DOHH2 (cell line): ENCODE measurements at regions not wholly inside any gene's neighbourhood (a gene's known extent, or its start where the extent isn't known, plus 50 kb on each side); places are given as distances from the start of the nearest gene placed in this dataset.
"Not testable (repeated sequence)": the region's sequence is repeated elsewhere in the genome, so short reads cannot be mapped to it uniquely, and the experiment has no call there.

Source experiments
- H3F3A ChIP-seq: fragments of 200-600 bp; sonication (generic), shearing (Covaris generic); 2 replicates; pipeline ENCODE4 v1.6.0; 2016; ENCODE audit warnings: antibody characterized with exemption, mild to moderate bottlenecking; ENCODE audit not compliant: control insufficient read depth, insufficient read depth
- H3K27ac ChIP-seq: fragments of 200-600 bp; sonication (generic); 2 replicates; pipeline ENCODE4 v1.5.1; 2014; ENCODE audit warnings: low read depth, mild to moderate bottlenecking, low read length, moderate library complexity
- H3K27me3 ChIP-seq: fragments of 200-600 bp; sonication (generic); 2 replicates; pipeline ENCODE4 v1.6.1; 2014; ENCODE audit warnings: mild to moderate bottlenecking, low read length, mixed read lengths; ENCODE audit not compliant: control insufficient read depth
- H3K36me3 ChIP-seq: fragments of 200-600 bp; sonication (generic); 2 replicates; pipeline ENCODE4 v1.6.1; 2014; ENCODE audit warnings: mild to moderate bottlenecking, low read length, moderate library complexity, mixed read lengths; ENCODE audit not compliant: control insufficient read depth
- H3K4me1 ChIP-seq: fragments of 200-600 bp; sonication (generic); 2 replicates; pipeline ENCODE4 v1.6.1; 2014; ENCODE audit warnings: mild to moderate bottlenecking, low read length, mixed read lengths; ENCODE audit not compliant: control insufficient read depth
- H3K4me2 ChIP-seq: fragments of 200-600 bp; sonication (generic); 2 replicates; pipeline ENCODE4 v1.6.0; 2014; ENCODE audit warnings: mild to moderate bottlenecking, low read length, moderate library complexity
- H3K4me3 ChIP-seq: fragments of 200-600 bp; sonication (generic); 2 replicates; pipeline ENCODE4 v1.5.1; 2014; ENCODE audit warnings: mild to moderate bottlenecking, low read length, mixed read lengths
- H3K79me2 ChIP-seq: fragments of 200-600 bp; sonication (generic); 2 replicates; pipeline ENCODE4 v1.6.1; 2014; ENCODE audit warnings: mild to moderate bottlenecking, low read length, mixed read lengths; ENCODE audit not compliant: control insufficient read depth
- H3K9me2 ChIP-seq: fragments of 200-600 bp; sonication (generic); replicated peaks from 2 replicates; pipeline ENCODE4 v1.6.1; 2014; ENCODE audit warnings: mild to moderate bottlenecking, low read length, mixed read lengths; ENCODE audit not compliant: control insufficient read depth
- H3K9me3 ChIP-seq: fragments of 200-600 bp; sonication (generic); 2 replicates; pipeline ENCODE4 v1.6.1; 2014; ENCODE audit warnings: antibody characterized with exemption, low read length, mixed read lengths; ENCODE audit not compliant: control insufficient read depth, insufficient read depth
- H4K20me1 ChIP-seq: fragments of 200-600 bp; sonication (generic); 2 replicates; pipeline ENCODE4 v1.6.0; 2014; ENCODE audit warnings: low read depth, mild to moderate bottlenecking, antibody characterized with exemption, low read length, moderate library complexity; ENCODE audit not compliant: control insufficient read depth, insufficient read depth
- EZH2phosphoT487 ChIP-seq: fragments of 200-600 bp; sonication (generic); IDR thresholded peaks from 2 replicates; pipeline ENCODE4 v1.6.1; 2017; ENCODE audit warnings: borderline replicate concordance, mild to moderate bottlenecking, antibody characterized with exemption, low read length, moderate library complexity, mixed read lengths
- TF ChIP-seq, protein P1 (sequence below): fragments of 200-600 bp; sonication (generic); IDR thresholded peaks from one replicate; pipeline ENCODE4 v1.5.1; 2014; ENCODE audit warnings: antibody characterized with exemption, mild to moderate bottlenecking, low read depth, low read length; ENCODE audit not compliant: poor library complexity, severe bottlenecking

DNA sequence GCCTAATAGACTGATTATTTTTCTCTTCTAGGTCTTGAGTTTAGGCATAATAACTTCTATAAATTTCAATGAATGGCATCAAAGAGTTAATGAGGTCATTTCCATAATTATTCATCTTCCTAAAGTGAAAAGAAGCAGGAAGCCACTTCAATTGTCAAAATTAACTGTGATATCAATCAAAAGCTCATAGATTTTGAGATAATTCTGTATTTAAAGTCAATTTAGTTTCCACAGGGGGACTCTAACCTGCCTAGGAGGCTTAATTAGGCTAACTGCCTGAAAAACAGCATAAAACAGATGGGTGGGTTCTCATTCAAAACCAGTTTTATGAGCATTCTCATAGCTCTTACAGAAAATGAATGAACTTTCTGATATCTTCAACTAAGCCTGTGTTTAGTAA, 177.8 kb downstream of the OTOL1 start:
- no peaks in the 10 kb centered on the region for H3F3A ChIP-seq
- no peak overlapping the region for H3K27ac ChIP-seq
- no peaks in the 10 kb centered on the region for H3K9me2 ChIP-seq
- TF ChIP-seq, protein P1, sequence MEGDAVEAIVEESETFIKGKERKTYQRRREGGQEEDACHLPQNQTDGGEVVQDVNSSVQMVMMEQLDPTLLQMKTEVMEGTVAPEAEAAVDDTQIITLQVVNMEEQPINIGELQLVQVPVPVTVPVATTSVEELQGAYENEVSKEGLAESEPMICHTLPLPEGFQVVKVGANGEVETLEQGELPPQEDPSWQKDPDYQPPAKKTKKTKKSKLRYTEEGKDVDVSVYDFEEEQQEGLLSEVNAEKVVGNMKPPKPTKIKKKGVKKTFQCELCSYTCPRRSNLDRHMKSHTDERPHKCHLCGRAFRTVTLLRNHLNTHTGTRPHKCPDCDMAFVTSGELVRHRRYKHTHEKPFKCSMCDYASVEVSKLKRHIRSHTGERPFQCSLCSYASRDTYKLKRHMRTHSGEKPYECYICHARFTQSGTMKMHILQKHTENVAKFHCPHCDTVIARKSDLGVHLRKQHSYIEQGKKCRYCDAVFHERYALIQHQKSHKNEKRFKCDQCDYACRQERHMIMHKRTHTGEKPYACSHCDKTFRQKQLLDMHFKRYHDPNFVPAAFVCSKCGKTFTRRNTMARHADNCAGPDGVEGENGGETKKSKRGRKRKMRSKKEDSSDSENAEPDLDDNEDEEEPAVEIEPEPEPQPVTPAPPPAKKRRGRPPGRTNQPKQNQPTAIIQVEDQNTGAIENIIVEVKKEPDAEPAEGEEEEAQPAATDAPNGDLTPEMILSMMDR: no peak
- H3K4me1 ChIP-seq: no peaks in the 10 kb centered on the region
- no peaks in the 10 kb centered on the region for H3K27me3 ChIP-seq
- no peaks in the 10 kb centered on the region for H4K20me1 ChIP-seq
- no peak overlapping the region for H3K4me2 ChIP-seq
- no peaks in the 10 kb centered on the region for H3K79me2 ChIP-seq
- no peaks in the 10 kb centered on the region for H3K36me3 ChIP-seq
- H3K4me3 ChIP-seq: no peak overlapping the region
- H3K9me3 ChIP-seq: peaks cover 4% of the 10 kb centered on the region; the same call in 1 of the 2 replicates

- not testable (repeated sequence) for H4K20me1 ChIP-seq, H3K79me2 ChIP-seq, H3K36me3 ChIP-seq, H3K27ac ChIP-seq, H3K4me1 ChIP-seq, H3K9me2 ChIP-seq, H3K4me2 ChIP-seq, H3F3A ChIP-seq, H3K9me3 ChIP-seq, H3K4me3 ChIP-seq, H3K27me3 ChIP-seq
Observed at GRCh38 chr3:161681831-161682230, 185.2 kb downstream of the OTOL1 start.

DNA sequence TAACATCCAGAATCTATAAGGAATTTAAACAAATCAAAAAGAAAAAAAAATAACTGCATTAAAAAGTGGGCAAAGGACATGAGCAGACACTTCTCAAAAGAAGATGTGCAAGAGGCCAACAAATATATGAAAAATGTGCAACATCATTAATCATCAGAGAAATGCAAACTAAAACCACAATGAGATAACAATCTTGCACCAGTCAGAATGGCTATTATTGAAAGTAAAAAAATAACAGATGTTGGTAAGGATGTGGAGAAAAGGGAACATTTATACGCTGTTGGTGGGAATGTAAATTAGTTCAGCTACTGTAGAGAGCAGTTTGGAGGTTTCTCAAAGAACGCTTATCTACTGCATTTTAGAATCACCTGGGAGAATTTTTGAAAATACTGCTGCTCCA, 186.1 kb downstream of the OTOL1 start:
- H3K79me2 ChIP-seq: no peaks in the 10 kb centered on the region
- no peak overlapping the region for H3K4me2 ChIP-seq
- no peaks in the 10 kb centered on the region for H4K20me1 ChIP-seq
- H3K36me3 ChIP-seq: no peaks in the 10 kb centered on the region
- no peak overlapping the region for H3K27ac ChIP-seq
- TF ChIP-seq, protein P1: no peak
- TF ChIP-seq EZH2phosphoT487: no peak
- no peaks in the 10 kb centered on the region for H3K9me2 ChIP-seq
- H3K9me3 ChIP-seq: no peaks in the 10 kb centered on the region
- H3F3A ChIP-seq: no peaks in the 10 kb centered on the region
- no peaks in the 10 kb centered on the region for H3K27me3 ChIP-seq
- H3K4me3 ChIP-seq: no peak overlapping the region
- H3K4me1 ChIP-seq: no peaks in the 10 kb centered on the region

GRCh38 chr3:161689584-161690298, 193.1 kb downstream of the OTOL1 start:
- H3K4me2 ChIP-seq: no peak overlapping the region
- H3K4me1 ChIP-seq: no peaks in the 10 kb centered on the region
- no peak overlapping the region for H3K4me3 ChIP-seq
- TF ChIP-seq EZH2phosphoT487: no peak
- TF ChIP-seq, protein P1: no peak
- H3F3A ChIP-seq: no peaks in the 10 kb centered on the region
- no peaks in the 10 kb centered on the region for H3K79me2 ChIP-seq
- H3K27ac ChIP-seq: no peak overlapping the region
- no peaks in the 10 kb centered on the region for H3K9me2 ChIP-seq
- H4K20me1 ChIP-seq: no peaks in the 10 kb centered on the region
- H3K27me3 ChIP-seq: no peaks in the 10 kb centered on the region
- H3K9me3 ChIP-seq: no peaks in the 10 kb centered on the region
- H3K36me3 ChIP-seq: no peaks in the 10 kb centered on the region
